Natural killer cell (primary cell): ENCODE measurements at regions not wholly inside any gene's neighbourhood (a gene's known extent, or its start where the extent isn't known, plus 50 kb on each side); places are given as distances from the start of the nearest gene placed in this dataset.

ENCODE experiments used
- ATAC-seq, 3 donors: fragments of 150-1000 bp in 2 of 3; fragments of 200-7000 bp in 1 of 3; cut with Tn5 transposase; 1 replicate in 1 of 3; 2 replicates in 2 of 3; pipeline ENCODE4 v1.10.0; 2021; ENCODE audit warnings: mild to moderate bottlenecking in 2 of 3, moderate library complexity in 2 of 3
- DNase-seq, 2 donors: peaks; one replicate each; pipeline versions ENCODE4 v3.0.0 to v3.0.0-alpha.2; 2013 to 2021; ENCODE audit warnings: mixed read lengths in 1 of 2
- H3K27ac ChIP-seq: one replicate; pipeline ENCODE4 v1.5.1; 2013; ENCODE audit warnings: mild to moderate bottlenecking, low read length
- H3K27me3 ChIP-seq: one replicate; pipeline ENCODE4 v1.6.1; 2013; ENCODE audit warnings: low read length; ENCODE audit not compliant: control insufficient read depth, insufficient read depth
- H3K36me3 ChIP-seq: one replicate; pipeline ENCODE4 v1.6.1; 2013; ENCODE audit warnings: low read length; ENCODE audit not compliant: control insufficient read depth, insufficient read depth
- H3K4me1 ChIP-seq: one replicate; pipeline ENCODE4 v1.6.1; 2013; ENCODE audit warnings: low read length; ENCODE audit not compliant: control insufficient read depth, insufficient read depth
- H3K4me3 ChIP-seq: one replicate; pipeline ENCODE4 v1.5.1; 2013; ENCODE audit warnings: low read length
- H3K9me3 ChIP-seq: one replicate; pipeline ENCODE4 v1.6.1; 2013; ENCODE audit warnings: low read length; ENCODE audit not compliant: control insufficient read depth, insufficient read depth
- H3K27ac Mint-ChIP-seq, 2 donors: one replicate each; pipeline ENCODE4 v1.8.0; 2022; ENCODE audit warnings: mild to moderate bottlenecking in 2 of 2, mixed read lengths in 2 of 2, moderate library complexity in 1 of 2
- H3K27me3 Mint-ChIP-seq, 2 donors: one replicate each; pipeline ENCODE4 v1.8.0; 2022; ENCODE audit warnings: low read depth in 2 of 2, mixed read lengths in 2 of 2
- H3K36me3 Mint-ChIP-seq: one replicate; pipeline ENCODE4 v1.8.0; 2022; ENCODE audit warnings: mixed read lengths
- H3K4me1 Mint-ChIP-seq, 2 donors: one replicate each; pipeline ENCODE4 v1.8.0; 2022; ENCODE audit warnings: mixed read lengths in 2 of 2
- H3K4me3 Mint-ChIP-seq: one replicate; pipeline ENCODE4 v1.8.0; 2022; ENCODE audit warnings: mild to moderate bottlenecking, moderate library complexity, mixed read lengths
- H3K9me3 Mint-ChIP-seq, 2 donors: one replicate each; pipeline ENCODE4 v1.8.0; 2022; ENCODE audit warnings: mixed read lengths in 2 of 2
- CTCF ChIP-seq: fragments of 200-600 bp; IDR thresholded peaks from one replicate; pipeline ENCODE4 v1.8.0; 2022; ENCODE audit warnings: antibody characterized with exemption
- WGBS: methylation state at CpG from one replicate; pipeline ENCODE4 v1.1.7; 2013; ENCODE audit warnings: missing lambda C conversion rate; ENCODE audit not compliant: insufficient coverage; 5-methylcytosine and 5-hydroxymethylcytosine counted together
- intact Hi-C: fragments of 100-400 bp; cut with micrococcal nuclease; formaldehyde crosslinking; loops from one replicate; pipeline ENCODE4 v1.14.2; 2022

- Histone ChIP-seq H3K4me1 (no peaks in the 10 kb centered on the region), H3K27ac (no peak overlapping the region), H3K36me3 (no peaks in the 10 kb centered on the region), H3K9me3 (no peaks in the 10 kb centered on the region), H3K4me3 (no peak overlapping the region), H3K27me3 (no peaks in the 10 kb centered on the region)
- H3K27ac Mint-ChIP-seq, result no peak overlapping the region
- no peaks in the 10 kb centered on the region for H3K36me3 Mint-ChIP-seq
- no peaks in the 10 kb centered on the region for H3K27me3 Mint-ChIP-seq
- no peaks in the 10 kb centered on the region for H3K4me1 Mint-ChIP-seq
- WGBS, result 41% methylated on average over 2 of the region's 2 CpGs
- ATAC-seq, result no peak
- peaks cover 0 to 7% of the 10 kb centered on the region in 2 donors for H3K9me3 Mint-ChIP-seq
- intact Hi-C loops, result no loop called here
- no peak for TF ChIP-seq CTCF
- H3K4me3 Mint-ChIP-seq, result no peak overlapping the region
- no peak for DNase-seq
Observed at GRCh38 chr9:108720191-108720642, 135.6 kb downstream of the ACTL7B start.

- intact Hi-C loops, result no loop called here
- Histone ChIP-seq H3K27me3 (no peaks in the 10 kb centered on the region), H3K9me3 (no peaks in the 10 kb centered on the region), H3K4me1 (no peaks in the 10 kb centered on the region), H3K36me3 (no peaks in the 10 kb centered on the region), H3K4me3 (no peak overlapping the region), H3K27ac (no peak overlapping the region)
- 81% methylated on average over 3 of the region's 3 CpGs for WGBS
- no peak for DNase-seq
- Mint-ChIP-seq H3K4me1 (no peaks in the 10 kb centered on the region), H3K27ac (no peak overlapping the region), H3K9me3 (peaks cover 3 to 4% of the 10 kb centered on the region in 2 donors), H3K36me3 (no peaks in the 10 kb centered on the region), H3K27me3 (peaks cover 0 to 2% of the 10 kb centered on the region in 2 donors), H3K4me3 (no peak overlapping the region)
- TF ChIP-seq CTCF, result no peak
- no peak for ATAC-seq
Observed at GRCh38 chr9:108710424-108710823, 145.4 kb downstream of the ACTL7B start.

- Histone ChIP-seq H3K27ac (no peak overlapping the region), H3K27me3 (no peaks in the 10 kb centered on the region), H3K4me3 (no peak overlapping the region), H3K4me1 (no peaks in the 10 kb centered on the region), H3K9me3 (no peaks in the 10 kb centered on the region), H3K36me3 (no peaks in the 10 kb centered on the region)
- DNase-seq (no peak), ATAC-seq (no peak)
- H3K36me3 Mint-ChIP-seq, result no peaks in the 10 kb centered on the region
- no peak overlapping the region for H3K27ac Mint-ChIP-seq
- peaks cover 3 to 4% of the 10 kb centered on the region in 2 donors for H3K9me3 Mint-ChIP-seq
- H3K4me1 Mint-ChIP-seq, result no peaks in the 10 kb centered on the region
- H3K4me3 Mint-ChIP-seq, result no peak overlapping the region
- peaks cover 0 to 2% of the 10 kb centered on the region in 2 donors for H3K27me3 Mint-ChIP-seq
- no peak for TF ChIP-seq CTCF
- WGBS, result 100% methylated on average over 1 of the region's 1 CpG
- intact Hi-C loops, result no loop called here
Observed at GRCh38 chr9:108709997-108710396, 145.8 kb downstream of the ACTL7B start.

- Histone ChIP-seq H3K9me3 (no peaks in the 10 kb centered on the region), H3K36me3 (no peaks in the 10 kb centered on the region), H3K4me3 (no peak overlapping the region), H3K4me1 (no peaks in the 10 kb centered on the region), H3K27me3 (no peaks in the 10 kb centered on the region), H3K27ac (no peak overlapping the region)
- Mint-ChIP-seq H3K9me3 (peaks cover 3 to 4% of the 10 kb centered on the region in 2 donors), H3K27me3 (peaks cover 0 to 2% of the 10 kb centered on the region in 2 donors), H3K4me1 (no peaks in the 10 kb centered on the region), H3K27ac (no peak overlapping the region), H3K4me3 (no peak overlapping the region), H3K36me3 (no peaks in the 10 kb centered on the region)
- intact Hi-C loops, result no loop called here
- no peak for DNase-seq
- ATAC-seq, result no peak
- no peak for TF ChIP-seq CTCF
Observed at GRCh38 chr9:108709126-108709525, 146.7 kb downstream of the ACTL7B start.
